Hindlimb muscle (tissue), 1 donor: ENCODE measurements at regions not wholly inside any gene's neighbourhood (a gene's known extent, or its start where the extent isn't known, plus 50 kb on each side); places are given as distances from the start of the nearest gene placed in this dataset.
"Not testable (repeated sequence)": the region's sequence is repeated elsewhere in the genome, so short reads cannot be mapped to it uniquely, and the experiment has no call there.

ENCODE experiments used
- DNase-seq: peaks from one replicate; pipeline ENCODE4 v3.0.0-alpha.2; 2013

DNA sequence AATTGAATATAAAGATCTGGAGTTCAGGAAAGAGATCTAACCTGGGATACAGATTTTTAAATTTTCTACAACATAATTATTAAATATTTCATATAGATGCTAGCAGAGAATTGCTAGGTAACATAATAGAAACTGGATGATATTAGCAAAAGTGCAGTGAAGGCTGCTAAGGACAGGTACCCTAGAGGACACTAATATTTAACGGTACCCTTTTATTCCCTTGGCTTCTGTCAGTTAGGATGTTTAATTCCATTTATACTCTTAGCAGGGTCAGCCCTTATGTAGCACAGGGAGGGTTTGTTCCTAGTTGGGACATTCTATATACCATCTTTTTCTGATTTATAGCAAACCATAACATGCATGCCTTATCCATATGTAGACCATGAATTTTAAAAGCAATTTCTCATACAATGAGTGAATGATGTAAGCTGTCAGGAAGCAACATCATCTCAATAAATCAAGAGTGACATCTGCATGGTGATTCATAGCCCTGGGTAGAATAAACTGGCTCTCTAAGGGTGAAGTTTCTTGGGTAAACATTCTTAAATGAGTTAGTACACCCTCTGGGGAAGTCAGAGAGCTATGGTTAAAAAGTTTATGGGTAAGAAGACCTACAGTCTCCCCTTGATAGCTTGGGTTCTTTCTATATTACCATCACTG is 404.4 kb upstream of the MGAT4C start:
- DNase-seq = no peak

DNA sequence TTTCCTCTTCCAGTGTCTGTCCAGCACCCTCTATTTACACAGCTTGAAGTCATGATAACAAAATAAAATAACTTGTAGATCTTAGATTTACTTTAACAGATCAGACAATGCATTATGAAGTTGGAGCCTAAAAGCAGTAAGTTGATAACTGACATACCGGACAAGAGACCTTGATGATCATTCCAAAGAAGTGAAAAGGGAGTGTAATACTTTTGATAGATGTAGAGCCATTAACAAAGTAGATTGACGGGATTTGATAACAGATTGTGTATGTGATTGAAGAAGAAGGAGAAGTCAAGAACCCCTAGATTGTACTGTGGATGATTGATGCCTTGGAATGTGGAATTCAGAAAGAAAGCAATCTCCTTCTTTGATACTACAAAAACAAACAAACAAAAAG is 403.8 kb upstream of the MGAT4C start:
- DNase-seq = no peak

GRCh38 chr12:86658303-86658702 is 402.1 kb upstream of the MGAT4C start:
- DNase-seq = no peak

DNA sequence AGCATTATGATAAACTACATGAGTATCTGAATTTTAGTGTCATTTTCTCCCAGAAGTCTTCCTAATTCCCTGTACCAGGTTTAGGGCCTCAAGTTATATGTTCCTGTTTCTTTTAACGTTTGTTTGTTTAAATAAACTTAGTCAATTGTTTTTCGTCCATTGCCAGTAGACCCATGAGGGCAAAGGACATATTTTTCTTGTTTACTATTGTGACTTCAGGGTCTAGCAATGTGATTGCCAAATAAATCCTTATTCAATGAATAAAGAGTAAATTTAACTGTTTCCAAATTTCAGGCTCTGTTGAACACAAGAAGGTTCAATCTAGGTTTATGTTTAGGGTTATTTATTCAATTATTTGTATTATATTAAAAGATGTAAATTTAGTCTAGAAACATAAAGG is 391.6 kb upstream of the MGAT4C start:
- DNase-seq = no peak

DNA sequence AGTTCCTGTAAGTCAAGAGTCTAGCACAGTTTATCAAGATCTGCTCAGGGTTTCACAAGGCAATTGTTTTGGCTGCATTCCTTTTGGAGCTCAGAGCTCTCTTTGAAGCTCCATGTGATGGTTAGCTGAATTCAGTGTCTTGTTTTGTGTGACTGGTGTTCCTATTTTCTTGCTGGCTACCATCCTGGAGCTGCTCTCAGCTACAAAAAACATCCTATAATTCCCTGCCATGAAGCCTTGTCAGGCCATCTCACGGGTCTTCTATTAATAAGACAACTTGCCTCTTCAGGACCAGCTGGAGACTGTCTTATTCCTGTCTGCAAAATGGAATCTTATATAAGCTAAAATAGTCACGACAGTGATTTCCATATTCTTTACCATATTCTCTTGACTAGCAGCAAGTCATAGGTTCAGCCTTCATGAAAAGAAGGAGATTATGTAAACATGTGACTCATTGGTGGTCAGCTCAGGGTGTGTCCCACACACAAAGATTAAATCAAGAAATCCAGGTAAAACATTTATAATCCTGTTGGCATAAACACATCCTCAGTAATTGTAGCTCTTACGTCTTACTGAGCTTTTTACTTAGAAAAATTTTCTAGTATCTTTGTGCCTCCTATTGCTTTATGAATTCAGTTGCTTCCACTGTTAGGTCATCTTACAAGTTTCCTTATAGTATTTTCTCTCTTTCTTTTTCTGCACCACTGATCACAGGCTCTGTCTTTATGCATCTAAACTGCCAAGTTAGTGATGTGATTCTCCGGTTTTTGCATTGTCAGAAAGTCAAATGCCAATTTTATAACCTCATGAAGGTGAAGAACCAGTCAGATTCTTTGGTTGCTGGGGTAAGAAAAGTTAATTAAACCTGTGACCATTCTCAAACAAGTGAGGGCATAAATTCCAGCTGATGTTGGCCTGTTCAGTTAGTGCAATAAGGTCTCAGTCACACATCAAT is 378.5 kb upstream of the MGAT4C start:
- no peak for DNase-seq

GRCh38 chr12:86627001-86627400 is 370.8 kb upstream of the MGAT4C start:
- no peak for DNase-seq

- no peak for DNase-seq
Observed at GRCh38 chr12:86623267-86623666, 367.1 kb upstream of the MGAT4C start.

DNA sequence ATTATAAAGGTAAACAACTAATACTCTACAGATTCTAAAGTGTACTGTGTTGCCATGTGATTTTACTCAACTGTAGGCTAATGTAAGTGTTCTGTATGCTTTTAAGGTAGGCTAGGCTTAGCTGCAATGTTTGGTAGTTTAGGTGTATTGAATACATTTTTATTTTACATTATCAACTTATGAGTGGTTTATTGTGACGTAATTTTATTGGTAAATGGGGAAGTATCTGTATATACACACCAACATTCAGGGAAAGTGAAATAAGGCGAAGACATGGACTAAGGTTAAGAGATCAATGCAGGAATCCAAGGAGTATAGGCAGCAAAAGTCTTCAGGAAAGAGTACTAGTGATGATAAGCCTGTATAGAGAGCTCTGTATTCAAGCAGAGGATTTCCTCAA is 365.8 kb upstream of the MGAT4C start:
- DNase-seq = no peak

- DNase-seq = no peak
Observed at GRCh38 chr12:86613311-86613710, 357.1 kb upstream of the MGAT4C start.

DNA sequence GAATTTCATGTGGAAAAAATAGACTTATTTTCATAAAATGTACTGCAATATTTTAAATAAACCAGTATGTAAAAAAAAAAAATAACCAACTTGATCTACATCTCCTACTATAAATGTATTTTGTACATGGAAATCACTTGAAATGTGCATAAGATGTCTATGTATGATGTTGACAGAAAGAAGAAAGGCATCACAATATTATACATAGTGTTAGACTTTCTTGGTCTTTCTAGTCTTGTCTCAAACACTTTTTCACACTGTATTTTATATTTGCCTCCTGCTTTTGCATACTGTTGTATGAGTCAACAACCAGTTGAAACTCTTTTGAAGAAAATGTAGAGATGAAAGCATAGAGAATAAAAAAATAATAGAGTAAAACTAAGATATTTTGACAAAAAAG is 352.4 kb upstream of the MGAT4C start:
- DNase-seq = no peak

DNA sequence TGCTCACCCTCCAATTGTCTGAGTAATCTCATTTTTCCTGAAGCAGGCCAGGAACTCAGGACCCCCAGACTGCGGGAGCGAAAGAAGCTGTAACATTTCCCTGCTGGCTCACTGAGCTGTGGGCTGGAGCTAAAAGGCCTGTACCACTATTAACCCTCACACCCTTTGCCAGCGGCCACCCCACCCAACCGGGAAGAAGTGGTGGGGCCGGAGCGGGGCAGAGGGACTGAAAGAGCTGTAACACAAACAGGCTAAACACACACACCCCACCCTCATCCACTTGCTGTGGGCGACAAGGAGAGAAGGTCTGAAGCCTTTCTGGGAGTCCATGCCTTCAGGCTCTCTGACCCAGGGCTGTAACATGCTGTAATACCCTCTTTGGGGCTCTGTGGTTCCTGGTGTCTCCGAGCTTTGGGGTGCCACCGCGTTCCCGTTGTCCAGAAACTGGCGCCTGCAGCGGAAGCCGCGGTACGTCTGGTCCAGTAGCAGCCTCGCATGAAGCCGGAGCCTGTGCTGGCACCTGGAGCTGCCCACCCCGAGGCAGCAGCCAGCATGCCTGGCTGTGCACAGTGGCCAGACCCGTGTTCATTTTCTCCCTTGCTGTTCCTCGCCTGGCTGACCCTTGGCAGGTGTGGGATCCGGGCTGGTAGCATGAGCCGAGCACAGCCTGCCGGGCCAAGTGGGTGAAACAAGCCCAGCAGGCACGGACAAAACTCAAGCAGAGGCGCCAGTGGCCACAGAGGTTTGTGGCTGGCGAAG is 345.5 kb upstream of the MGAT4C start:
- DNase-seq = no peak

GRCh38 chr12:86600664-86601231 is 344.6 kb upstream of the MGAT4C start:
- no peak for DNase-seq

DNA sequence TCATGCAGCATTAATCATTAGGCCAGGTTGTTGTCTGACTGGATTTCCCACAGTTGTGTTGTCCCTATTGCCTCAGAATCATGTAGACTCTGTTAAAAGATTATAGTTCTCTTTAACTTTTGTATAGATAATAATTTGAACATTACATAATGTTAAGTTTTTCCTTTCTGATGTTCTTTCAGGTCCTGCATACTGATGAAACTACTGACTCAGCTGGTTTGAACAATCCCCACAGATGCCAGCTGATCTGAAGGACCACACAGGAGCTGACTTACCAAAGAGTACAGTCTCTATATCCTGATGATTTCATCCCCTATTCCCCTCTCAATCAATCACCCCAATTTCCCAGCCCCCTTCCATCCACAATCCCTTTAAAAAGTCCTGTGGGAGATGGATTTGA is 341.2 kb upstream of the MGAT4C start:
- no peak for DNase-seq

- no peak for DNase-seq
Observed at GRCh38 chr12:86590296-86590695, 334.1 kb upstream of the MGAT4C start.

DNA sequence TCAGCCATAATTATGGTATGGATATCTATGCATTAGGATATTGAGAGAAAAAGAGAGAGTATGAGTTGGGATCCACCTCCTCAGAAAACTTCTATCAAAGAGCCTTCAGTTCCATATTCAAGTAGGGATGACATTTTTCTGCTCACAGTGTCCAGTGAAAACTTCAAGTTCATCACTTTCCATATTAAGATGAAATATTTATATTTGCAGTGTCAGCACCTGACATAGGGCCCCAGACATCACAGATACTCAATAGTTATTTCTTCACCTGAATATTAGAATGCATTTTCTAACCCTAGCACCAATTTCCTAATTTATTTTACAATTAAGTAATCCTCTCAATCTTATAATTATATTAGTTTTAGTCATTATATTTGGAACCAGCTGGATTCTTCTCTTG is 318.0 kb upstream of the MGAT4C start:
- no peak for DNase-seq

GRCh38 chr12:86572455-86572854 is 316.3 kb upstream of the MGAT4C start:
- DNase-seq = no peak

DNA sequence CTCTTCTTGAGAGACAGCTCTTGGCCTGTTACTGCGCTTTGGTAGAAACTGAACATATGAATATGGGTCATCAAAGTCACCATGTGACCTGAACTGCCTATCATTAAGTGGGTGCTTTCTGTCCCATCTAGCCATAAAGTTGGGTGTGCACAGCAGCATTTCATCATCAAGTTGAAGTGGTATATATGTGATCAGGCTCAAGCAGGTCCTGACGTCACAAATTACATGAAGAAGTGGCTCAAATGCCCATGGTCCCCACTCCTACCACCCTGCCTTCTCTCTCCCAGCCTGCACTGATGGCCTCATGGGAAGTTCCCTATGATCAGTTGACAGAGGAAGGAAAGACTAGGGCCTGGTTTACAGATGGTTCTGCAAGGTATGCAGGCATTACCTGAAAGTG is 308.8 kb upstream of the MGAT4C start:
- no peak for DNase-seq

GRCh38 chr12:86555491-86555890 is 299.3 kb upstream of the MGAT4C start:
- DNase-seq = not testable (repeated sequence)

GRCh38 chr12:86551146-86551571 is 295.0 kb upstream of the MGAT4C start:
- DNase-seq = no peak

DNA sequence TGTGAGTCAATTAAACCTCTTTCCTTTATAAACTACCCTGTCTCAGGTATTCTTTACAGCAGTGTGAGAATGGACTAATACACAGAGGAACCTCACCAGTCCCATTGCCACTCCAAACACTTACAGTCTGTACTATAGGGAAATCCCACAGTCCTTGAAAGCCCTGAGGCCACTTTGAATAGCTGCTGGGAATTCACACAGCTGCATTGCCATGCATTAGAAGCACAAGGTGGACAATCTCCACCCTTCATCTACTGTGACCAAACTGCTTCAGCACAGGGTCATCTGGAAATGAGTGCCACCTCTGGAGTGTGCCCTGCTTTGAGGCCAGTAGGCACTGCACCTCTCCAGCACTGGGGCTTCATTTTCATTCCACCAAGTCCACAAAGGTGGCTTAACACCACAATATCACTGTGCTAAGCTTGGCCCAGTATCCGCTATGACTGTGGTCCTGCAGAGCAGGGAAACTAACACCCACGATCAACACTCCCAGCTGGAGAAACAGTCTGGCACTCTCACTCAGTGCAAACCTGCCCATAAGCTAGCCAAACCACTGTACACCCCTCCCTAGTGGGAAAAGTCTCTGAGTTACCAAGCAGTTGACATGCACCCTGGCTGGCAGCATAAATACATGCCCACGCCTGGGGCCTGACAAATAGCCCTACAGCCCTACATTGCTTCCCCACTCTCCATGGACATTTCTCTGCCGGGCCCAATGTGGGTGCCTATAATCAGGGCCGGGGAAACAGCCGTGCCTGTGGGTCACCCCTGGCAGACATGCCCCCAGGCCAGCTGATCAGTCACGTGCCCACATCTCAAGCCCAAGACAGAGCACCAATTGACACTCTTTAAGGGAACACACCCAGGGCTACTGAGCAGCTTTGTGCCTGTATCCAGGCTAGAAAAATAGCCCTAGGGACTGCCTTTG is 294.3 kb upstream of the MGAT4C start:
- no peak for DNase-seq

DNA sequence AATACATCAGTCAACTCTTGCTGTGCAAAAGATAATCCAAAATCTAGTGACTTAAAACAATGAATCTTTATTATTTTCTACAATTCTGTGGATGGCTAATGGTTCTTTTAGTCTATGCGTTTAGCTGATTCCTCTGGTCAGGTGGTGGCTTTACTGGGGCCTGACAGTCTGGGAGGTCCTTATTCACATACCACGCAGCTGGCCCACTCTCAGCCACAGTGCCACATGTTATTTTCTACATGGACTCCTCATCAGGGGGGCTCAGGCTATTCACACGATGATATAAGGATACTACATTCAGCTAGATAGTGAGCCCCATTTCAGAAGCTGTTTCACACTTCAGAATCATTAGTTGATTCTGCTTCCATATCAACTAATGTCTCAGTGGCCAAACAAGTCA is 287.5 kb upstream of the MGAT4C start:
- DNase-seq = no peak
